HG02571 (cell line): ENCODE measurements at regions not wholly inside any gene's neighbourhood (a gene's known extent, or its start where the extent isn't known, plus 50 kb on each side); places are given as distances from the start of the nearest gene placed in this dataset.

Source experiments
- ATAC-seq: cut with Tn5 transposase; IDR thresholded peaks from one replicate; pipeline ENCODE4 v1.9.1; 2021; ENCODE audit warnings: mild to moderate bottlenecking, moderate library complexity; ENCODE audit not compliant: unreplicated experiment

- ATAC-seq: no peak
Measured at GRCh38 chr9:118364266-118365106, 660.3 kb downstream of the TLR4 start.

DNA sequence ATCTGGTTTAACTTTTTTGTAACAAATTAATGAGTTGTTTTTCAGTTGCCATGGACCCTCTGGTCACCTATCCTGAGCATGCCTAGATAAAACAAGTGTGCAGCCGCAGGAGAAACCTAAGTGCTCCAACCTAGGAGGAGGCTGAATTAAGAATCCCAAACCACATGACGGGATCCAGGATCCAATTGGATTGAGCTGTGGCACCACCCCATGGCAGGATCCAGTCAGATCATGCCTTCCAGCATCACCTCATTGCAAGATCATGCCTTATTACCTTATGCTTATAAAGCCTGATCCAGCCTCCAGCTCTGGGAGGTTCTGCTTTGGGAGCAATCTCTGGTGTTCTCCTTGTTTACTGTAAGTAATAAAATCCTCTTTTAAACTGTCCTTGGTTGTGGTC lies 662.0 kb downstream of the TLR4 start:
- ATAC-seq: no peak

DNA sequence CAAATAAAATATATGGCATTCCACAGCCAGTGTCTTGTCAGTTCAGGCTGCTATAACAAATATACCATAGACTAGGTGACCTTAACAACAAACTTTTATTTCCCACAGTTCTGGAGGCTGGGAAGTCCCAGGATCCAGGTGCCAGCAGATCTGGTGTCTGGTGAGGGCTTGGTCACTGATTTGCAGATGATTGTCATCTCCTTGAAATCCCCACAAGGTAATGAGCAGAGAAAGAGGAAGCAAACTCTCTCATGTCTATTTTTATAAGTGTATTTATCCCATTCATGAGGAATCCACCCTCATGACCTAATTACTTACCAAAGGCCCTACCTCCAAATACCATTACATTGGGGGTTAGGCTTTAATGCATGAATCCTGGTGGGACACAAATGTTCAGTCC lies 663.2 kb downstream of the TLR4 start:
- no peak for ATAC-seq

GRCh38 chr9:118384531-118385100 lies 680.4 kb downstream of the TLR4 start:
- no peak for ATAC-seq

GRCh38 chr9:118395415-118395814 lies 691.2 kb downstream of the TLR4 start:
- ATAC-seq: peak; percentile 60

- no peak for ATAC-seq
Measured at GRCh38 chr9:118401546-118401945, 697.3 kb downstream of the TLR4 start.

DNA sequence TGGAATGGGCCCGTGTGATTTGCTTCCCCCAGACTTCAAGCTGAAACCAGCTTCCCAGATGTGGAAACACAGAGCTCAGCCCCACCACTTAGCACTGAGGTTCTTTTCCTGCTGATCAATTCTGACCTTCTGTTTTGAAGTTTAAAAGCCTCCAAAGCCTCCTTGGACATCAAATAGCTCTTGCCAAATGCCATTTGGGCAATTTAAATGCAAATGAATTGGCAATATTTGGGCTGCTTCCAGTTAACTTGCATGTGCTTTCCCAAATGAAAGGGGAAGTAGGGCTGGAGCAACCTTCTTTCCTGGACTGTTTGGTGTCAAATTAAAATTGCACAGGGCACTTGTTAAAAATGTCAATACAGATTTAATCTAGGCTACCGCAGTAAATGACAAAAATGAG lies 710.5 kb downstream of the TLR4 start:
- ATAC-seq: no peak

- ATAC-seq: no peak
Measured at GRCh38 chr9:118418887-118419565, 714.8 kb downstream of the TLR4 start.

- no peak for ATAC-seq
Measured at GRCh38 chr9:118419676-118420075, 715.5 kb downstream of the TLR4 start.

DNA sequence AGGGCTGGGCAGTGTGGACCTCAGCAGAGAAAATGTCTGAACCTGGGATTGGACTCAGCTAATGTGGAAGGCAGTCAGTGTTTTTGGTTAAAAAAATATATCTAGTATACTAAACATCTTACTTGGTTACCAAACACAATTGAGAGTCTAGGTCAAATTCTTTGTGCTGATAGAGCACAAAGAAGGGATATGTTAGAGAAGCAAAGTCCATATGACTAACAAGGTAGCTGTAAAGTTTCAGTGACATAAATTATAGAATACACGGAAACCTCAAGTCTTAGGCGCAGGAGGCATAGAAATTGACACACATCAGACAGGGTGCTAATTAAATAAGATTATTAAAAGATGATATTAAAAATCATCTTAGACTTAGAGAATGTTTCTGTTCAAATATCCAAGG lies 718.3 kb downstream of the TLR4 start:
- ATAC-seq: no peak

DNA sequence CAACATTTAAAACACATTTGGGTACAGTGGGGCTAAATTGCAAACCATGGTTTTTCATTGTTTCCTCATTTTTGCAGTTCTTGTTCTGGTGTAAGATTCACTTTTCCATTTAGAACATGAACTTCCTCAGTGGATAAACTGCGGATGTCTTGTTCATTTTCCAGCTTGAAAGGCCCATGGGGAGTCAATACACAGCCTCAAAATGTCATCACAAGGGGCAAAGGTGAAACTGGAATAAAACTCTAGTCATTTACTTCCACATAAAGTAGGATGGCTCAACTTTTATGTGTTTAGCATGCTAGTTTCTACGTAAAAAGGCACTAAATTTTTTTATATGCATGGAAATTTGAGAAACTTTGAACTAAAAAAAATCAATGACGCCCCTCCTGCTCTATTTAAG lies 718.8 kb downstream of the TLR4 start:
- no peak for ATAC-seq

GRCh38 chr9:118423721-118424120 lies 719.5 kb downstream of the TLR4 start:
- ATAC-seq: no peak

- no peak for ATAC-seq
Measured at GRCh38 chr9:118426772-118427171, 722.6 kb downstream of the TLR4 start.

DNA sequence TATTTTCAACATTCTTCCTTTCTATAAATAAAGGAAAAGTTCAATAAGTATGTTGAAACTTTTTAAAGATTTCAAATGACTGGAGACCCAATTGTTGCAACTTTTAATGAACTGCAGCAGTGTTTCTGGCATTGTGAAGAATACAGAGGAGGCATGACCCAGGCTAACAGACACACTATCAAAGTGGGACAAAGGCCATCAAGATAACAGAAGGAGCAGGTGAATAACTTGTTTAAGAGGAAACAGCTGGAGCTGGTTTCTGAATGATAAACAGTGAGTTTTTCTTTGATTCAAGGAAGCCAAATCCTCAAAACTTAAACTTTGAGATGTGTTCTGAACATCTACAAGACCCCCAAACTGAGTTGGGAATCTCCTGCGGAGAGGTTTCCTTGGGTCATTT lies 734.6 kb downstream of the TLR4 start:
- no peak for ATAC-seq

- no peak for ATAC-seq
Measured at GRCh38 chr9:118439441-118439840, 735.2 kb downstream of the TLR4 start.

GRCh38 chr9:118444403-118444802 lies 740.2 kb downstream of the TLR4 start:
- no peak for ATAC-seq

- ATAC-seq: no peak
Measured at GRCh38 chr9:118446943-118447639, 742.9 kb downstream of the TLR4 start.

GRCh38 chr9:118449554-118449953 lies 745.4 kb downstream of the TLR4 start:
- no peak for ATAC-seq

DNA sequence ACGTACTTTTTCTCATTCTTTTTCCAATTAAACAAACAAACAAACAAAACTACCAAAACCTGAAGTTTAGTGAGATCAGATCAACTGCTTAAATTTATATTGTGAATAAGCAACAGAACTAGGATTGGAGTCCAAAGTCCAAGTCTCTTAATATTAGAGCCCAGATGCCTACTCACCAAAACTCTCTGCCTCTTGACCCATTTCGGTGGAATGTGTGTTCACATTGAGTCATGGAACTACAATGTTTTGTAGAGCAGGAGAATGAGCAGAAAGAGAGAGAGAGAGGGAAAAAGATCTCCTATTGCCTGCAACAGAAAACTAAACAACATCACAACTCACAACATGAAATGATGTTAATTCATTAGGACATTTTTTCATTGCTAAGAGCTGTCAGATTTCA lies 751.1 kb downstream of the TLR4 start:
- no peak for ATAC-seq

GRCh38 chr9:118455788-118456187 lies 751.6 kb downstream of the TLR4 start:
- no peak for ATAC-seq

GRCh38 chr9:118457171-118458000 lies 753.2 kb downstream of the TLR4 start:
- no peak for ATAC-seq
